ENCODE measurements at regions not wholly inside any gene's neighbourhood (a gene's known extent, or its start where the extent isn't known, plus 50 kb on each side); places are given as distances from the start of the nearest gene placed in this dataset.
"Not testable (repeated sequence)": the region's sequence is repeated elsewhere in the genome, so short reads cannot be mapped to it uniquely, and the experiment has no call there.

DNA sequence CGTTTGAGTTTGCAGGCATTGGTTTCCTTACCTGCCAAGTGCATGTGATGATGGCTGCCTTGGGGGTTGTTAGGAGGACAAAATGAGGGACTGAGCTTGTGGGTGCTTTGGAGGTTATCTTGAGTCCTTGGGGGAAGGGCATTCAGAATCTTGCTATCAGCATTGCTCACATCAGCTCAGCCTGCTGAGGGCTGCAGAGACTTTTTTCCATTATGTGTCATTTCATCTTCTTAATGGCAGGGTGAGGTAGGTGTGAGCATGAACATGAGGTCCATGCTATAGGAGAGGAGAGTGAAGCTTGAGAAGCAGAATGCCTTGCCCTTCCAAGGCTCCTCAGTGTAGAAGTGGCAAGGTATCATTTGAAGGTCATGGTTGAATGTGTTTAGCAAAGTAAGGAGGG is 112.3 kb downstream of the MIAT start:
- DNase-seq (ENCODE audit: low read depth in 2 of 2): no peak

DNA sequence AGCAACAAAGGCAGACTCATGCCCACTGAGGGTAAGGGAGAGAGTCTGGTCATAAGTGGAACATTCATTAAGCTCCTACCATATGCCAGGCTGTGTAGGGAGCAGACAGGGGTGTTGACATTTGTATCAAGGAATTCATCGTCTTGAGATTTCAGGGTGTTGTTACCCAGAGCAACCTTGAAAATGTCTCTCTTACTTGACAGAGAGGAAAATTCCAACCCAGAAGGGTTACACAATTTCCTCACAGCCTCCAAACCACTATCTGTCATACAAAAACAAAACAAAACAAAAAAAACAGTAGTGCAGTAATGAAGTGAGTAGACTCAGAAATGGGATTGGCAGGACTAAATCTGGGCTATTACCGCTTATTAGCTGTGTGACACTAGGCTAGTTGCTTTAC is 113.2 kb downstream of the MIAT start:
- DNase-seq (ENCODE audit: low read depth in 2 of 2): no peak

DNA sequence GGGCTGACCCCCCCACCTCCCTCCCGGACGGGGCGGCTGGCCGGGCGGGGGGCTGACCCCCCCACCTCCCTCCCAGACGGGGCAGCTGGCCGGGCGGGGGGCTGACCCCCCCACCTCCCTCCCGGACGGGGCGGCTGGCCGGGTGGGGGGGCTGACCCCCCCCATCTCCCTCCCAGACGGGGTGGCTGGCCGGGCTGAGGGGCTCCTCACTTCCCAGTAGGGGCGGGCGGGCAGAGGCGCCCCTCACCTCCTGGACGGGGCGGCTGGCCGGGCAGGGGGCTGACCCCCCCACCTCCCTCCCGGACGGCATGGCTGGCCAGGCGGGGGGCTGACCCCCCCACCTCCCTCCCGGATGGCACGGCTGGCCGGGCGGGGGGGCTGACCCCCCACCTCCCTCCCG is 115.7 kb downstream of the MIAT start:
- DNase-seq (ENCODE audit: low read depth in 2 of 2): not testable (repeated sequence)

DNA sequence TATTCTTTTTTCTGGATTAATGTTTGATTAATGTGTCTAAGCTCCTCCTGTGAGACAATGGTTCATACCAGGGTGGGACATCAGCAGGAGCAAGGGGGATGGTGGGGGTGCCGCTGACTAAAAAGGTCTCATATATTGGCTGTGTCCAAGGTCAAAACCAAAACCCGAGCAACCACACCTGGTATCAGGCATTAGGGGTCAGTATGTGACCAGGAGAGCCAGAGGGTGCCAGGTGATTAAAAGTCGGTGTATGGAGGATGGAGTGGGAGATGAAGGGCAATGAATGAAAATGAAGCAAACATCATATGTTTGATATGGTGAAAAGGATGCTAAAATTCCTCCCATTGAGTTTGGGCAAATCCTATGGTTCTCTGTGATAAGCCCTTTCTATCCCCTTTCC is 118.0 kb downstream of the MIAT start:
- no peak for DNase-seq (ENCODE audit: low read depth in 2 of 2)

DNA sequence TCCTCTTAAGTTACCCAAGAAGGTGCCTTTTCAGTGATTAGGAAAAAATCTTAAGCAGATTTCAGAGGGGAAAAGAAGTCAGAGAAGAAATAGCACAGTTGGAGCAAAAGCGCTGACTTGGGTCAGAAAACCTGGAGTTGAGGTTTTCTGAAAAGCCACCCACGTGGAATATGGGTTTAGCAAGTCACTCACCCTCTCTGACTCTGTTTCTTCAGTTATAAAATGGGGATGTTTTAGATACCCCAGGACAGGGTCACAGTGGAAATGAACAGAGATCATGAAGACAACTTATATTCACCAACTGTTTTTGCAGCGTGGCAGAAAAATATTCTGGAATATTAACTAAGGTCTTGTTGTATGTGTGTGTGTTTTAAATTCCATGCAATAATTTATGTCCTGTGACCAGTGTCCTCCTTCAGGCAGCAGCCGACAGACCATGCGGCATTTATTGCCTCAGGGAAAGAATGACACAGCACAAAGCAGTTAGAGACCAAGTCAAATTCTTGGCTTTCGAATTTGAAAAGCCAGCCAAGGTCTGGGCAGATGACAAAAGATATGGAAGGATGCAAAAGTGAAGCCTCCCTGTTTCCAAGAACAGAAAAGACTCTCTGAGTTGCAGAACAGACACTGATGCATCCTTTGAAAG is 119.9 kb downstream of the MIAT start:
- DNase-seq (ENCODE audit: low read depth in 2 of 2): no peak

DNA sequence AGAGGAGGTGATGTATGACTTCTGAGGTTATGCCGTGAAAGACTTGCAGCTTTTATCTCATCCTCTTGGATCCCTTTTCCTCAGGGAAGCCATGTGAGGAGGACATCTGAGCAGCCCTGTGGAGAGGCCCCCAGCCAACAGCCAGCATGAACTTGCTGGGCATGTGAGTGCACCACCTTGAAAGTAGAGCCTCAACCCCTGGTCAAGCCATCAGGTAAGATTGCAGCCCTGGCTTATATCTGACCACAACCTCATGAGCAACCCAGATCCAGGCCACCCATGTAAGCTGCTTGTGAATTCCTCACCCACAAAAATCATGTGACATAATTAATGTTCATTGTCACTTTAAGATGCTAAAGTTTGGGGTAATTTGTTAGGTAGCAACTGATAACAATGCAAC is 121.0 kb downstream of the MIAT start:
- no peak for DNase-seq (ENCODE audit: low read depth in 2 of 2)

DNA sequence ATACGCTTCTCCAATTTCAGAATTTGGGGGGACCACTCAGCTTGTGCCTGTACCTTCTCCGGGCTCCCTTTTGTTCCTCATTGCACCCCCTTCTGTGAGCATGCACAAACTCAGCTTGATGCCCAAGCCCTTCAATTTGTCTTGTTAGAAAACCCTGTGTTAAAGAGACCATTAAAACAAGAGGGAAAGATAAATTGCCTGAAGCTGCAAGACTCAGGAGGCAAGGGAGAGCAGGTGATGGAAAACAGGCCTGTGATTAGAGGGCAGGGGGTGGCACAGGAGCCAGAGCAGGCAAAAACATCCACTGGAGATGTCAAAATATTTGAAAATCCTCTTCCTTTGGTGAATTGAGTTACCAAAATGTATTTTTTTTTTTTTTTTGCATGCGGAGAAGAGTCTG is 121.7 kb downstream of the MIAT start:
- no peak for DNase-seq (ENCODE audit: low read depth in 2 of 2)

DNA sequence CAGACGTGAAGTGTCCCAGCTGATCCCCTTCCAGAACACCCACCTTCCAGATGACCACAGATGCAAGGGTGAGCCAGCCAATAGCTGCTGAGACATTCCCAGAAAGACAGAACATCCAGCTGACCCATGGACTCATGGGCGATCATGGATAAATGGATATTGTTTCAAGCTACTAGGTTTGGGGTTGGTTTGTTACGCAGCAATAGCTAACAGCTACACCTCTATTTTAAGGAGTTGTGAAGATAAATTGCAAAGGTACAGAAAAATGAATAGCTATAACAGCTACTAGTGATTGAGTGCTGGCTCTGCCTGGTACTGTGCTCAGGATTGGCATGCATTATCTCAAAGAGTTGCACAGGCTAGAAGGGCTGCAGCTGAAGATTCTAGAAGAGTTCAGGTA is 122.5 kb downstream of the MIAT start:
- no peak for DNase-seq (ENCODE audit: low read depth in 2 of 2)

DNA sequence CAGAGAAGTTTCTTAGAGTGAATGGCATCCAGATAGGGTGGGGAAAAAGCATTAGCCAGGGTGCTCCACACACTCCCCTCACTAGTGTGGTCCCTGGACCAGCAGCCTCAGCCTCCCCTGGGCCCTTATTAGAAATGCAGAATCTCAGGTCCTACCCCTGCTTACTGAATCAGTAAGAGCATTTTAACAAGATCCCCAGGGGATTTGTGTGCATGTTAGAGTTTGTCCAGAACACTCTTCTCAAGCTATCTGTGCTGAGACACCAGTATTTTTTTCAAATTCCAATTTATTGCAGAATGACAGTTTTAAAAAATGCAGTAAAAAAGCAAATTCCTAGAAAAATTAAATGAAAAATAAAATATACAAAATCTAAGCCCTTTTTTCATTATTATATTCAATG is 123.1 kb downstream of the MIAT start:
- DNase-seq (ENCODE audit: low read depth in 2 of 2): no peak

DNA sequence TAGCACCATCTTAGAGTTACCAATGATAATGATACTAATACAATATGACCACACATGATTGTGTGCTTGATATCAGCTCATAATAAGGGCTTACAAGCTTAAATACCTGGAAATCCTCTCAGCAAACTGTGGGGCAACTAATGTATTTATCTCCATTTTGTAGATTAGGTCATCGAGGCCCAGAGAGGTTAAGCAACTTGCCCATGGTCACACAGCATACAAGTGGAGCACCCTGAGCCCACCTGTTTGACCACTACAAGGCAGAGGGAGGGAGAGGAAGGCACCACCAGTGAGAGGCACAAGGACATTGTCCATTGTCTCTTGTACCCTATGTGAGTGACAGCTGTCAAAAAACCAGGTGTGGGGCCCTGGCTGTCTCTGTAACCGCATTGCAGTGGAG is 123.7 kb downstream of the MIAT start:
- no peak for DNase-seq (ENCODE audit: low read depth in 2 of 2)

DNA sequence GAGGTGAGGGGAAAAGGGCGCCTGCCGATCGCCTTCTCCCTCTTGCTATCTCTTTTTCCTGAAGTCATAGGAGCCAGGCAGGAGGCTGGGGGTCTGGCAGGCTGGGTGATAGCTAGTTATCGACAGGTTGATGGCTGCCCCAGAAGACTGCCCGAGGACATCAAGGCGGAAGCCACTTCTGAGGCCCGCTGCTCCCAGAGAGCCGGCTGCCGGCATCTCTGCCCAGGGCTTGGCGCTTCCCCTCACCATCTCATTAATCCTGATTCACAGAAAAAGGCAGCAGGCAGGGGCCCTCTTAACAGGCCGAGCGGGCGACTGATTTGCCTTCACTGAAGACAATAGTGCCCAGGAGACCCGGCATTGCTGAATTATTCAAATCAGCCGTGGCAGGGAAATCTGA is 124.2 kb downstream of the MIAT start:
- DNase-seq (ENCODE audit: low read depth in 2 of 2): no peak

DNA sequence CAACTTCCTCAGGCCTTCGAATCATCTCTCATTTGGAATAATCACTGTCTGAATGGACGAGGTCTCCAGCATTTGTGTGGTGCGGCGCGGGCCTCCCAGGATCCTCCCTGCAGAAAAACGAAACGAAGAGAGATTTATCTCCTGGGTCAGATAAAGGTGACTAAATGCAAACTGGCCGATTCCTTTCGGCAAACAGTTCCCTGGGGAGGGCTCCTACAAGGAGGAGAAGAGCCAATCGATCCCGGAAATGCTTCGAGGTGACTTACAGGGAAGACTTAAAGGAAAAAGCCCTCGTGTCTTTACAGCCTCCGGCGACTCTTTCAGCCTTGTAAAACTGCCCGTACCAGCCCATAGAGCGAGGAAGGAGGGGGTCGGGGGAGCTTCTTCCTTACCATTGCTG is 126.5 kb downstream of the MIAT start:
- no peak for DNase-seq (ENCODE audit: low read depth in 2 of 2)

DNA sequence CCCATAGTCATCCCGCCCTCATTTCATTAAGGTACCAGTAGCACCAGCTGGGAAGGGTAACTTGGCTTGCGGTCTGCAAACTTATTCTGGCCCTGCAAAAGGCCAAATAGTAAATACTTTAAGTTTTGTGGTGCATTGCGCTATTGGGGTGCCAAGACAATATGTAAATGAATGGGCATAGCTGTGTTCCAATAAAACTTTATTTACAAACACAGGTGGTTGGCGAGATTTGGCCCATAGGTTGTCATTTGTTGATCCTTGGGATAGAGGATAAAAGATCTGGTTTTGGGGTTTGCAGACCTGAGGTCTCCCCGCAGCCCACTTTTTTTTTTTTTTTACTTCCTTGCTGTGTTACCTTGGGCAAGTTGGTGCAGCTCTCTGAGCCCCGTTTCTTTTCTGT is 127.4 kb downstream of the MIAT start:
- DNase-seq (ENCODE audit: low read depth in 2 of 2): no peak

DNA sequence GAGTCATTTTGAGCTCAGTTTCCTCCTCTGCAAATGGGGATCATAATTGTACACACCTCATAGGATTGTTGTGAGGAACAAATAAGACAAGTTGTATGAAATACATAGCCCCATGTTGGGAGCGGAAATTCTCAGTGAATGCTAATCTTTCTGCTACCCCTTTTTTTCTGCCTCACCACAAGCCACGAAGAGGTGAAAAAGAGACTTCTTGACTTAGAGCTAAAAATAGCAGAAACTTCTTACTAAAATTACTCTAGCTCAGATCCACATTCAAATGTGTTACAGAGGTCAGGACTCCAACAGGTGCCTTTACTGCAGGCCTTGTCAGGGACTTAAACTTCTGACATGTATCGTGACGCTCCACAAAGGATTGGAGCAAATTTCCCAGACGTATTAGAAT is 128.5 kb downstream of the MIAT start:
- DNase-seq (ENCODE audit: low read depth in 2 of 2): no peak

DNA sequence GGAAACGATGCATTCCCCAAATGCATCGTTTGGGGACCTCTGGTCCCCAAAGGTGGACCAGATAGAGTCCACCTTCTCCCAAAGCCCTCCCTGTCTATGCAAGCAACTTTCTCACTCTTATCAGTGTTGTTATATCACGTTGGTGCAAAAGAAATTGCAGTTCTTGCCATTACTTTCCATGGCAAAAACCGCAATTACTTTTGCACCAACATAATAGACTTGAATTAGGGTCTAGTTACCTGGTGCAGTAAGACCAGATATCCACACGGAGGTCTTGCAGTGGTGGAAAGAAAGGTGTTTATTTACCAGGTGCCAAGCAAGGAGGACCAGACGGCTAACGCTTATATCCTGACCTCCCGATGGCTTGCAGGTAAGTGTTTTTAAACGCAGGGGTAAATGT is 129.0 kb downstream of the MIAT start:
- no peak for DNase-seq (ENCODE audit: low read depth in 2 of 2)

DNA sequence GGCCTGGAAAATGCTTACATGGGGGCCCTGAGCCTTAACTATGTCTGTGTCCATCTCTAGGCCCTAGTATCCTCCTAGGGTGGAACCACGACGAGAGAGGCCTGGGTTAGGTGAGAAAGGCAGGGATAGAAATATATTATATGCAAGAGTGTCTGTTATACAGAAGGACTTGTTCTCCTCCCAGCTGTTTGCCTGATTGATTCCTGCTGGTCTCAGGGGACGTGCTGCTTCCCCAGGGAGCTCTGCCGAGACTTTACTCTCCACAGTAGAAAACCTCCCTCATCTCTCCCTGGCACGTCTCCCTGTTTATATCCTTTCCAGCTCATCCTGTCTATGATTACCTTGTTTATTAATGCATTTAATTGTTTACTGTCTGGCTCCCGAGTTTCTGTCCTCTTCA is 132.6 kb downstream of the MIAT start:
- no peak for DNase-seq (ENCODE audit: low read depth in 2 of 2)

DNA sequence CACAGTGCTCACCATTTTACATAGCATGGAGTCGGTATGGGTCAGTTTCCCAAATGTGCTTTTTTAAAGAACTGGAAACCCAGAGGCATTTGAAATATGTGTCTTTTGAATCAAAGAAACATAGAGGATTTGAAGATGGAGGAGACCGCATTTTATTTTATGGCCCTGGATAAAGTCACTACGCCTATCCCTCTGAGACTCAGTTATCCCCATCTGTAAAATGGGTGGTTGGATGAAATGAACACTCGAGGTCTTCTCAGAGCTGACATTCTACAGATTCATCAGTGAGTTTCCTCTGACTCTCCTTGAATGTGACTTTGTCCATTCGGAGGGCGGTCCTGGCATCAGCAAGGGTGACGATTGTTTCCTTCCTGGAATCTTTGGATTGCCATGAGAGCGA is 135.1 kb downstream of the MIAT start:
- DNase-seq (ENCODE audit: low read depth in 2 of 2): no peak

DNA sequence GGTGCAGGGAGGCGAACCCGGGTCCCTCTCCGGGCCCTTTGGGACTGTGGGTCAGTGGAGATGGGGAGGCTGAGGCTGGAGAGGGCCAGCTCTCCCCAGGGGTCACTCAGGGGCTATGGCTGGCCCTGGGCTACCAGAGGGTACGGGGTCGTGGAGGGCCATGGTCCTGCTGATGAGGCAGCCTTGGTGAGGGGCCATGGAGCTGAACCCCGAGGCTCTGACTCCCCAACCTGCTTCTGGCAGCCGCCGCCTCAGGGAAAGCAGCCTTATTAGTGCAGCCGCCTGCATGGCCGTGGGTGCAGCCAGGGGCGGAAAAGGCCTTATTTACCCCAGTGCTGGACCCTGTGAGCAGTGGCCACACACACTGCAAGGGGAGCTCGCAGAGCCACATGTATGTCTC is 139.4 kb downstream of the MIAT start:
- DNase-seq (ENCODE audit: low read depth in 2 of 2): no peak

DNA sequence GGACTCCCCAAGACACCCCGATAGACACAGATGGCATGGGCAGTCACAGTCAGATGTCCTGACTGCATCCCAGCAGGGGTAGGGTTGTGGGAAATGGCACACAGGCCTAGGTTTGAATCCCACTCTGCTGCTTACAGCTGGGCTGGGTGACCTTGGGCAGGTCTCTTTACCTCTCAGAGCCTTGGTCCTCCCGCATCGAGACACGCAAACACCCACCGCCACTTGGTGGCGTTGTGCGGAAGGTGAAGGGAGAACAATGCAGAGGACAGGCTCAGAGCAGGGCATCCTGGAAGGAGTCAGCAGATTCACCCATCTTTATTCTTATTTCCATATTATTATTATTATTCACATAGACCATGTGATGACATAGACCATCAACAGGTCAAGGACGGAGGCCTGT is 140.5 kb downstream of the MIAT start:
- no peak for DNase-seq (ENCODE audit: low read depth in 2 of 2)

DNA sequence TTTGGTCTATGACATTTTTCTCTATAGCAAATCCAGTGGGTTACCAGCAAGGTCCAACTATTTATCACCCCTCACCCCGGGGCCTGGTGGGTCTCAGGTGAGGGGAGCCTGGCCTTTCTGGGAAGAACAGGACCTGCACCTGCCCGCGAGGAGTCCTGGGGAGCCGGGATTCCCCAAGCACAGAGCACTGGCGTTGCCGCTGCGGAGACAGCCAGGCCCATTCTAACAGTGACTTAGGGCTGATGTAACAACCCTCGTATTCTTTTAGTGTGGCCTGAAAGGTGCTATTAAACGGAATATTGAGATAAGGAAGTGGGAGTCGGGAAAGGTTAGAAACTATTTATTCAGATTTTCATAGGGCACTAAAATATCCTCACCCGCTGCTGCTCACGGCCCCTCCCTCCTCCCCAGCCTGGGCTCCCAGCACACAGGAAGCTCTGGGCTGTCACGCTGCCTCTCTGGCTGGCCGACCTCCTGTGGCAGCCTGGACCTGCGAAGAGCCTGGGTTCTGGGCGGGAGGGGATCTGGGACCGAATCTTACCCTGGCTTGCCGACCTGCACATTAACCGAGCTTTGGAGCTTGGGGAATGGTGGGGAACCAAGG is 141.2 kb downstream of the MIAT start:
- no peak for DNase-seq (ENCODE audit: low read depth in 2 of 2)

DNA sequence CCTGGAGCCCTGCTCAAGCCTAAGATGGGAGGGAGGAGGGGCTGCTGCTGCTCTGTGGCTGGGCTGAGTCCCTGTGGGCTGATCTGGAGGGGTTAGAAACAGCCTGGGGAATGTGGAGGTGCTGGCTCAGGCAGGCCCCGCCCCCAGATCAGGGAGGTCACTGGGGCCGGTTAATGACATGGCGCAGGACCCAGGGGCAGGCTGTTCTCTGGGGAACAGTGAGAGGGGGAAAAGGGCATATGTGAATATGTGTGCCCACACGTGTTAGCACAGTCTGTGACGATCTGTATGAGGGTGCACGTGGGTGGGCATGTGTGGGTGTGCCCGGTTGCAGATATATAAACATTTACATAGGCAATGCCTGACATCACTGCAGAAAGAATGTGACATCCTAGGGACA is 143.5 kb downstream of the MIAT start:
- DNase-seq (ENCODE audit: low read depth in 2 of 2): no peak

DNA sequence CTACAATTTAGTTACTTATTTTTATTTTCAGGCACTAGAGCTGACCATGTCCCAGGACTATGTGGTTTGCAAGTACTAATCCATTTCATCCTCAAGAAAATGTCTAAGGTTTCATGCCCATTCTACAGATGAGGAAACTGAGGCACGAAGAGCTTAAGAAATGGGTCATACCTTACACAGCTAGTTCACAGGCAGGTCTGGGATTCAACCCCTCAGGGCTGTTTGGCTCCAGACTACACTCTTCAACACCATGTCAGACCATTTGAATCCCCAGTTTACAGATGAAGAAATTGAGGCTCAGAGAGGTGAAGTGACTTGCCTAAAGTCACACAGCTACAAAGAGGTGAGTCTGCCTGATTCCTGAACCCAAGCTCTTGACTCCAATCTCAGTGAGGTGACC is 144.1 kb downstream of the MIAT start:
- DNase-seq (ENCODE audit: low read depth in 2 of 2): no peak

DNA sequence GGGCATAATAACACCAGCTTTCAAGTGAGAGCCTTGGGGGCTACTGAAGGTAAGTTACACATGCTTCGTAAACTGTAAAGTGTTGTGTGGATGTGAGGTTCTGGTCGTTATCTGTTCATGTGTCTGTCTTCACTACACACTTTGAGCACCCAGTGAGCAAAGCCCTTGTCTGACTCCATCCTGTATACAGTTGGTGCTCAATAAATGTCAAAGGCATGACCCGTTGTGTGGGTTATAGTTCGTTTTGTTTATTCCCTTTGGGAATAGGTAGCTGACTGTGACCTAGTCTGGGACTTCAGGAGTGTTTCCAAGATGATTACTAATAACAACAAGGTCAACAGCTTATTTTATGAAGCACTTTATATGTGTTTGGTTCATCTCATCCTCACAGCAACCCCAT is 146.9 kb downstream of the MIAT start:
- no peak for DNase-seq (ENCODE audit: low read depth in 2 of 2)

DNA sequence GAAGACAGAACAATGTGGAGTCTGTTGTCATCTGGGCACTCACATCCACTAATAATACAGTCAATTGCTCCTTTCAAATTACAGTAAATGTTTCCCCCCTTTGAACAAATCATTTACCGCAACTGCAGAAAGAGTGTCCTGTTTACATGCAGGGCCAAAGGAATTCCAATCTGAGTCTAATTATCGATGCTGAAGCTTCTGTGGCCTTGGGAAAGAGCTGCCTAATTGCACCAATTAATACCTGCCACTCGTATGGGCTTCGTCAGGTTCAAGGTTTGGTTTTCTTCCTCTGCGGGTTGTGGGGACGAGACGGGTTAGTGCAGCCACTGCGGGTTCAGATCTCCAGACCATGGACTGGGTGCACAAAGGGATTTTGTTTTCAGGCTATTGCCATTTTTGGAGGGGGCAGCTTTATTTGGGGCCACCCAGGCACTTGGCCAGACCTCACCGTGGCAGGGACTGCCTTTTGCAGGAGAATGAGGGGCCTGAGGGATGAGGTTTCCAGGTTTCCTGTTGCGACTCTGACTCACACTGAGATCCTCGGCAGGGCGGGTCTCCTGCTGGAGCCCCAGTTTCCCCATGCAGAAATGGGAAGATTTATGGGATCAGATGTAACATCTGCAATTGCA is 147.6 kb downstream of the MIAT start:
- DNase-seq (ENCODE audit: low read depth in 2 of 2): no peak
